Muscle layer of colon (tissue), 2 donors: ENCODE measurements at regions not wholly inside any gene's neighbourhood (a gene's known extent, or its start where the extent isn't known, plus 50 kb on each side); places are given as distances from the start of the nearest gene placed in this dataset.

Experiments
- H3K27ac ChIP-seq: one replicate; pipeline ENCODE4 v1.7.0; 2013; ENCODE audit warnings: low read depth, mild to moderate bottlenecking, low read length, moderate library complexity
- H3K27me3 ChIP-seq, 2 donors: one replicate each; pipeline ENCODE4 v1.7.0; 2013; ENCODE audit warnings: low read length in 2 of 2, mild to moderate bottlenecking in 2 of 2; ENCODE audit not compliant: insufficient read depth in 2 of 2, control insufficient read depth in 1 of 2
- H3K36me3 ChIP-seq: one replicate; pipeline ENCODE4 v1.7.0; 2013; ENCODE audit warnings: mild to moderate bottlenecking, low read length; ENCODE audit not compliant: insufficient read depth
- H3K4me1 ChIP-seq: one replicate; pipeline ENCODE4 v1.7.0; 2013; ENCODE audit warnings: mild to moderate bottlenecking, low read length; ENCODE audit not compliant: insufficient read depth
- H3K4me3 ChIP-seq, 2 donors: one replicate each; pipeline ENCODE4 v1.7.0; 2013; ENCODE audit warnings: low read length in 2 of 2, low read depth in 1 of 2, mild to moderate bottlenecking in 1 of 2, moderate library complexity in 1 of 2
- H3K9ac ChIP-seq: one replicate; pipeline ENCODE4 v1.7.0; 2013; ENCODE audit warnings: low read length
- H3K9me3 ChIP-seq: one replicate; pipeline ENCODE4 v1.7.0; 2013; ENCODE audit warnings: mild to moderate bottlenecking, low read length
- donor health status: abdominal sarcoma.
- donor health status: Adenocarcinoma of cecum.

GRCh38 chr21:16865632-16866031 lies 647.2 kb upstream of the CXADR start:
- no peak overlapping the region for H3K9ac ChIP-seq
- no peaks in the 10 kb centered on the region for H3K9me3 ChIP-seq
- no peaks in the 10 kb centered on the region for H3K36me3 ChIP-seq
- H3K4me1 ChIP-seq = no peaks in the 10 kb centered on the region
- H3K4me3 ChIP-seq = no peak overlapping the region
- H3K27me3 ChIP-seq = no peaks in the 10 kb centered on the region
- no peak overlapping the region for H3K27ac ChIP-seq

DNA sequence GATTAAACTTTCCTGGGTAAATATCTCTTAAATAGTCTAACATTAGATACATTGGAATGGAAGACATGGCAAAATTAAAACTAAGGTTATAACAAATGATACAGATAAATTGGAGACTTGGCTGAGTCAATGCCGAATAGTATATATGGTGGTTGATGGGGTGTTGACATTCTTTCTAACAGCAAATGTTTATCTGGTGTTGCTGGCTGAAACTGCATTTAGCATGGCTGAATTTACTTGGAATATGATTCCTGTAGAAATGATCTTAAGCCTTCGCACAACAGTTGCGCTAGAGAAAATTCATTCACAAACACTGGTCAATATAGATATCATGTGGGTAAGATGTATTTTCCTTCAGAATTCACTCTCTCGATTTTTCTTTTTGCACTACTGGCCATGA lies 646.0 kb upstream of the CXADR start:
- no peak overlapping the region for H3K9ac ChIP-seq
- no peaks in the 10 kb centered on the region for H3K4me1 ChIP-seq
- H3K4me3 ChIP-seq = no peak overlapping the region
- no peaks in the 10 kb centered on the region for H3K36me3 ChIP-seq
- no peaks in the 10 kb centered on the region for H3K9me3 ChIP-seq
- no peak overlapping the region for H3K27ac ChIP-seq
- H3K27me3 ChIP-seq = no peaks in the 10 kb centered on the region

DNA sequence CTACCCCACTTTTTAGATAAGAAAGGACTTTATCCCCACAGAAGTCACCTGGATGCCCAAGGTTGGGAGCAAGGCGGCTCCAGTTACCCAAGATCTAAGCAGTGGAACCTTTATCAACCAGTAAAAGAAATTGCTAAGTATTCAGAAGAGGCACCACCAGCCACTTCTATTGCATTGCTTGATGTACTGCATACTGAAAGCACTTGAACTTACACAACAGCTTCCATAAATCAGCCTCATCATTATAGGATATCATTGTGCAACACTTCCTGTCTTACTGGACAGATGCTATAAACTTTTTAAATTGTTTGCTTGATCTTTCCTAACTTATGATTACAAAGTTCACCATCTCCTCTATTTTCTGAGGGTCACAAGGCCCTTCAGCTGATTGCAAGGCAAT lies 642.7 kb upstream of the CXADR start:
- Histone ChIP-seq H3K27me3 (no peaks in the 10 kb centered on the region), H3K9me3 (no peaks in the 10 kb centered on the region), H3K27ac (no peak overlapping the region), H3K4me1 (no peaks in the 10 kb centered on the region), H3K4me3 (no peak overlapping the region), H3K9ac (no peak overlapping the region), H3K36me3 (no peaks in the 10 kb centered on the region)

- H3K9ac ChIP-seq = no peak overlapping the region
- no peaks in the 10 kb centered on the region for H3K4me1 ChIP-seq
- H3K9me3 ChIP-seq = no peaks in the 10 kb centered on the region
- no peaks in the 10 kb centered on the region for H3K27me3 ChIP-seq
- H3K4me3 ChIP-seq = no peak overlapping the region
- no peaks in the 10 kb centered on the region for H3K36me3 ChIP-seq
- H3K27ac ChIP-seq = no peak overlapping the region
Observed at GRCh38 chr21:16872616-16873015, 640.2 kb upstream of the CXADR start.

GRCh38 chr21:16873176-16873575 lies 639.7 kb upstream of the CXADR start:
- Histone ChIP-seq H3K36me3 (no peaks in the 10 kb centered on the region), H3K4me3 (no peak overlapping the region), H3K27me3 (no peaks in the 10 kb centered on the region), H3K4me1 (no peaks in the 10 kb centered on the region), H3K9ac (no peak overlapping the region), H3K9me3 (no peaks in the 10 kb centered on the region), H3K27ac (no peak overlapping the region)

- Histone ChIP-seq H3K4me3 (no peak overlapping the region), H3K27me3 (no peaks in the 10 kb centered on the region), H3K36me3 (no peaks in the 10 kb centered on the region), H3K9me3 (no peaks in the 10 kb centered on the region), H3K4me1 (no peaks in the 10 kb centered on the region), H3K27ac (no peak overlapping the region), H3K9ac (no peak overlapping the region)
Observed at GRCh38 chr21:16873596-16873995, 639.2 kb upstream of the CXADR start.

DNA sequence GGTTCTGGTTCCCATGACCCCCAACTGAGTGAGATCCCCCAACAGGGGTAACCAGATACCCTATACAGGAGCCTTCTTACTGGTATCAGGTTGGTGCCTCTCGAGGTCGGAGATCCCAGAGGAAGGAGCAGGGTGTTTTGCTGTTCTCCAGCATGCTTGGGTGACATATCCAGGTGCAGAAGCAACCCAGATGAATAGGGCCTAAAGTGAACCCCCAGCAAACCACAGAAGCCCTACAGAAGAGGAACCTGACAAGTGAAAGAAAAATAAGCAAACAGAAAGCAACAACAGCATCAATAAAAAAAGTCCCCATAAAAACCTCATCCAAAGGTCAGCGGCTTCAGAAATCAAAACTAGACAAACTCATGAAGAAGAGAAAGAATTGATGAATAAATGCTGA lies 633.4 kb upstream of the CXADR start:
- no peaks in the 10 kb centered on the region for H3K27me3 ChIP-seq
- H3K9ac ChIP-seq = no peak overlapping the region
- H3K9me3 ChIP-seq = no peaks in the 10 kb centered on the region
- H3K4me3 ChIP-seq = no peak overlapping the region
- no peak overlapping the region for H3K27ac ChIP-seq
- no peaks in the 10 kb centered on the region for H3K36me3 ChIP-seq
- no peaks in the 10 kb centered on the region for H3K4me1 ChIP-seq

- H3K4me3 ChIP-seq = no peak overlapping the region
- H3K9me3 ChIP-seq = no peaks in the 10 kb centered on the region
- no peaks in the 10 kb centered on the region for H3K36me3 ChIP-seq
- no peak overlapping the region for H3K9ac ChIP-seq
- no peaks in the 10 kb centered on the region for H3K4me1 ChIP-seq
- H3K27me3 ChIP-seq = no peaks in the 10 kb centered on the region
- no peak overlapping the region for H3K27ac ChIP-seq
Observed at GRCh38 chr21:16891821-16892220, 621.0 kb upstream of the CXADR start.

- Histone ChIP-seq H3K36me3 (no peaks in the 10 kb centered on the region), H3K27ac (no peak overlapping the region), H3K27me3 (no peaks in the 10 kb centered on the region), H3K4me3 (no peak overlapping the region), H3K4me1 (no peaks in the 10 kb centered on the region), H3K9ac (no peak overlapping the region), H3K9me3 (no peaks in the 10 kb centered on the region)
Observed at GRCh38 chr21:16900685-16901084, 612.2 kb upstream of the CXADR start.

GRCh38 chr21:16908077-16908476 lies 604.8 kb upstream of the CXADR start:
- Histone ChIP-seq H3K4me1 (peaks cover 9% of the 10 kb centered on the region), H3K27me3 (no peaks in the 10 kb centered on the region), H3K27ac (no peak overlapping the region), H3K9me3 (no peaks in the 10 kb centered on the region), H3K4me3 (no peak overlapping the region), H3K9ac (no peak overlapping the region), H3K36me3 (no peaks in the 10 kb centered on the region)

- no peaks in the 10 kb centered on the region for H3K36me3 ChIP-seq
- no peaks in the 10 kb centered on the region for H3K9me3 ChIP-seq
- no peaks in the 10 kb centered on the region for H3K27me3 ChIP-seq
- no peak overlapping the region for H3K4me3 ChIP-seq
- H3K9ac ChIP-seq = no peak overlapping the region
- peaks cover 9% of the 10 kb centered on the region for H3K4me1 ChIP-seq
- no peak overlapping the region for H3K27ac ChIP-seq
Observed at GRCh38 chr21:16910435-16911165, 602.2 kb upstream of the CXADR start.

- H3K27ac ChIP-seq = no peak overlapping the region
Observed at GRCh38 chr21:16911166-16911607, 601.7 kb upstream of the CXADR start.

More at GRCh38 chr21:16911166-16911607, 601.7 kb upstream of the CXADR start:
- H3K9me3 ChIP-seq = no peaks in the 10 kb centered on the region
- no peak overlapping the region for H3K4me3 ChIP-seq
- peaks cover 9% of the 10 kb centered on the region for H3K4me1 ChIP-seq
- H3K36me3 ChIP-seq = no peaks in the 10 kb centered on the region
- H3K9ac ChIP-seq = no peak overlapping the region
- no peaks in the 10 kb centered on the region for H3K27me3 ChIP-seq
